Nephron (organoid): ENCODE measurements at regions not wholly inside any gene's neighbourhood (a gene's known extent, or its start where the extent isn't known, plus 50 kb on each side); places are given as distances from the start of the nearest gene placed in this dataset.

Source experiments
- H3K27ac Mint-ChIP-seq, 3 experiments: 2 replicates each; pipeline ENCODE4 v1.8.0; 2020; ENCODE audit warnings: mixed read lengths in 3 of 3, mild to moderate bottlenecking in 2 of 3, moderate library complexity in 1 of 3
- H3K27me3 Mint-ChIP-seq: 2 replicates; pipeline ENCODE4 v1.8.0; 2021; ENCODE audit warnings: low read depth, mild to moderate bottlenecking, moderate library complexity, mixed read lengths
- H3K36me3 Mint-ChIP-seq: 2 replicates; pipeline ENCODE4 v1.8.0; 2020; ENCODE audit warnings: low read depth, mixed read lengths
- H3K4me1 Mint-ChIP-seq: 2 replicates; pipeline ENCODE4 v1.8.0; 2020; ENCODE audit warnings: mixed read lengths
- H3K4me3 Mint-ChIP-seq, 3 experiments: 2 replicates each; pipeline ENCODE4 v1.8.0; 2020; ENCODE audit warnings: mild to moderate bottlenecking in 3 of 3, mixed read lengths in 3 of 3, moderate library complexity in 2 of 3
- H3K9me3 Mint-ChIP-seq: 2 replicates; pipeline ENCODE4 v1.8.0; 2020; ENCODE audit warnings: mixed read lengths
- TF ChIP-seq, protein P1 (sequence below), 3 experiments: fragments of 200-600 bp; sonication (generic); IDR thresholded peaks; one replicate each; pipeline ENCODE4 v1.5.0; 2021; ENCODE audit warnings: antibody characterized with exemption in 3 of 3; ENCODE audit not compliant: unreplicated experiment in 3 of 3

DNA sequence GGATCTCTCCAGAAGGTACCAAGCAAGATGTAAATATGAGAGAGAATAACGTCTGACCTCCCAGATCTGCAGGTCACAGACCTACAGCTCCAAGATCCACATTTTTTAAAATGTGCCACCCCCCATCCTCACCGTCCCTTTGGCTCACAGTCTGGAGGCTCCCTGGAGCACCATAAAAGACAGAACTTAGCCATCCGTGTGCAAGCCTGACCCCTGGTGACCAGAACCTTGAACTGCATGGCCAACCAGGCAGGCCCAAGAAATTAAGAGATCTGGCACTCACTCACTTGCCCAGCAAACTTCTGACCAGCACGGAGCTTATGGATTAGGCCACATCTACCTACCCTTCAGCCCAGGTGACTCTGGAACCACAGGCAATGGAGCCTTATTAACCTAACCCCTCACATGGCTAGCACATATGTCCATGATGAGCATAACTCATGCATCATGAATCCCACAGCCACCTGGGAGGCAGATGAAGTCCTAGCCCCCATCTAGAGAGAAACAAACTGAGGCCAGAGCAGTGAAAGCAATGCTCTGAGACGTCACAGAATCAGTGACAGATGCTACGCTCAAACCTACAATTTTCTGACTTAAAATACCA, 275.3 kb downstream of the UACA start:
- Mint-ChIP-seq H3K4me1 (peaks cover 18% of the 10 kb centered on the region), H3K4me3 (no peak overlapping the region), H3K36me3 (no peaks in the 10 kb centered on the region), H3K27ac (peak overlapping the region in 1 of 3 experiments; percentile 43), H3K27me3 (peaks cover 67% of the 10 kb centered on the region), H3K9me3 (peaks cover 2% of the 10 kb centered on the region)
- TF ChIP-seq, protein P1, sequence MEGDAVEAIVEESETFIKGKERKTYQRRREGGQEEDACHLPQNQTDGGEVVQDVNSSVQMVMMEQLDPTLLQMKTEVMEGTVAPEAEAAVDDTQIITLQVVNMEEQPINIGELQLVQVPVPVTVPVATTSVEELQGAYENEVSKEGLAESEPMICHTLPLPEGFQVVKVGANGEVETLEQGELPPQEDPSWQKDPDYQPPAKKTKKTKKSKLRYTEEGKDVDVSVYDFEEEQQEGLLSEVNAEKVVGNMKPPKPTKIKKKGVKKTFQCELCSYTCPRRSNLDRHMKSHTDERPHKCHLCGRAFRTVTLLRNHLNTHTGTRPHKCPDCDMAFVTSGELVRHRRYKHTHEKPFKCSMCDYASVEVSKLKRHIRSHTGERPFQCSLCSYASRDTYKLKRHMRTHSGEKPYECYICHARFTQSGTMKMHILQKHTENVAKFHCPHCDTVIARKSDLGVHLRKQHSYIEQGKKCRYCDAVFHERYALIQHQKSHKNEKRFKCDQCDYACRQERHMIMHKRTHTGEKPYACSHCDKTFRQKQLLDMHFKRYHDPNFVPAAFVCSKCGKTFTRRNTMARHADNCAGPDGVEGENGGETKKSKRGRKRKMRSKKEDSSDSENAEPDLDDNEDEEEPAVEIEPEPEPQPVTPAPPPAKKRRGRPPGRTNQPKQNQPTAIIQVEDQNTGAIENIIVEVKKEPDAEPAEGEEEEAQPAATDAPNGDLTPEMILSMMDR (IDR thresholded peaks at IDR 0.05; ENCODE audit: unreplicated experiment in 3 of 3), result peak; percentile 91 to 96 (median 94)

DNA sequence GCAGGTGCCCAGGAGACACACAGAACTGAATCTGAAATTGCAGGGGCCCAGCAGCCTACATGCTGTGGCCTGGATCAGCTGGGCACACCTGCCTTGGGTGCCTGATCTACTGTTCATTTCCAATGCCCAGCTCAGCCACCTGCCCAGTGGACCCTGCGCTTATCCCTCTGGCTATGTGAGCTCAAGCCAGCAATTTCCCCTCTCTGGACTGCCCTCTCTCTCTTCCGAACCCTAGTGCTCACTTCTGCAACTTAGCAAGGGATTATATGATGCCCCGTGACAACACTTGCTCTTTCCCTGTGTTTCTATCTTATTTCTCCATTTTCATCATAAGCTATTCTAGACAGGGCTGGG, 276.0 kb downstream of the UACA start:
- TF ChIP-seq, protein P1 (IDR thresholded peaks at IDR 0.05; ENCODE audit: unreplicated experiment in 3 of 3), result no peak
- peaks cover 2% of the 10 kb centered on the region for H3K9me3 Mint-ChIP-seq
- peaks cover 72% of the 10 kb centered on the region for H3K27me3 Mint-ChIP-seq
- no peak overlapping the region for H3K27ac Mint-ChIP-seq
- no peak overlapping the region for H3K4me3 Mint-ChIP-seq
- no peaks in the 10 kb centered on the region for H3K36me3 Mint-ChIP-seq
- peaks cover 17% of the 10 kb centered on the region for H3K4me1 Mint-ChIP-seq

DNA sequence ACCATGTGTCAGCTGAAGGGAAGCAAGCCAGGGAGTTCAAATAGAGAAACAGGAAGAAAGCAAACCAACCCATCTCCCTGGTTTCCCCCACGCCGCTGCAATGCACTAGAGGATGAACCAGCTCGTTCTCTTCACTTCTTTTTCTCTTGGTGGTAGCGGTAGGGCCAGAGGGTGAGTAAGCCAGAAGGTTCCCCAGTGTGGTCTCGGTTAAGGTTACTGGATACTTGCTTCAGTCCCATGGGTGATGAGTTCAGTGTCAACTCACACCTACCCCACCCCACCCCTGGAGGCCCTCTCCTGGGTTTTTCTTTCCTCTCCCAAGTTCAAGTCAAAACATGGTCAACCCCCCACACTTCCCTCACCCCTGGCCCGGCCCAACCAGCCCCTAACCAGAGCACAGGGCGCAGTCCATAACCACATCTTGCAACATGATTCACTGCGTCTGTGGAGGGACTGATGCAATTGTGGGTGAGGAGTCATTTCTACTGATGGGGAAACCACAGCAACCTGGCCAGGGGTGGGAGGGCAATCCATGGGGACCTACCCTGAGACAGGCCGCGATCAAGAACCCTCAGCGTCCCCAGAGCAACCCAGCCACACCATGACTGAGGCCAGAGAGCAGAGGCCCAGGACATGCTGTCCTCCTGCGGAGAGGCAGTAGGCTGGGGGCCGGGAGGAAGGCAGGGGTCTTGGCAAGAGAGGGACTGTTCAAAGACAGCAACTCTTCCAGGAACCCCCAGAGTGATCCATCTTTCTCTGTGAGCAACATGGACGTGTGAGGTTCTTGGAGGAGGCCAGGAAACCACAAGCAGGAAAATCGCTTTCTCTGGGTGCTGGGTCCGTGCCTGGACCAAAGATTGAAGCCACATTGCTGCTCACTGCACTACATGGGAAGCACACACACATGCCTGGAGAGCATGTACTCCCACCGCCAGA, 276.6 kb downstream of the UACA start:
- Mint-ChIP-seq H3K4me3 (no peak overlapping the region), H3K4me1 (peaks cover 11% of the 10 kb centered on the region), H3K9me3 (peaks cover 2% of the 10 kb centered on the region), H3K27ac (no peak overlapping the region), H3K27me3 (peaks cover 71% of the 10 kb centered on the region), H3K36me3 (no peaks in the 10 kb centered on the region)
- TF ChIP-seq, protein P1 (IDR thresholded peaks at IDR 0.05; ENCODE audit: unreplicated experiment in 3 of 3), result no peak

DNA sequence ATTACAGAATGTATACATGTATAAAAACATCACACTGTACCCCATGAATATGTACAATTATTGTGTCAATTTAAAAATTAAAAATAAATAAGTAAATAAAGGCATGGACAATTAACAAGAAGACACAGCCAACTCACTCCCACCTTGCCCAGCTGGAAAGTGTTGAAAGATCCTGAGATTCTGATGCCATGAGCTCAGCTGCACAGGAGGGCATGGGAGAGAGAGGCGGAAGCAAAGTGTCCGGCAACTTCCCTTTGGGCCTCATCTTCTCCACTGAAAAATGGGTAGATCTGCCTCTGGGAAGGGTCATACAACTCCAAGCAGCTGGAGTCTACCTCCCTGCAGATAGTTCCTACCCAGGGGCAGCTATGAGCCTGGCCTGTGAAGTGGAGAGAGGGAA, 277.3 kb downstream of the UACA start:
- Mint-ChIP-seq H3K27me3 (peaks cover 68% of the 10 kb centered on the region), H3K27ac (no peak overlapping the region), H3K4me1 (peaks cover 10% of the 10 kb centered on the region), H3K9me3 (peaks cover 2% of the 10 kb centered on the region), H3K4me3 (no peak overlapping the region), H3K36me3 (no peaks in the 10 kb centered on the region)
- TF ChIP-seq, protein P1 (IDR thresholded peaks at IDR 0.05; ENCODE audit: unreplicated experiment in 3 of 3), result no peak

DNA sequence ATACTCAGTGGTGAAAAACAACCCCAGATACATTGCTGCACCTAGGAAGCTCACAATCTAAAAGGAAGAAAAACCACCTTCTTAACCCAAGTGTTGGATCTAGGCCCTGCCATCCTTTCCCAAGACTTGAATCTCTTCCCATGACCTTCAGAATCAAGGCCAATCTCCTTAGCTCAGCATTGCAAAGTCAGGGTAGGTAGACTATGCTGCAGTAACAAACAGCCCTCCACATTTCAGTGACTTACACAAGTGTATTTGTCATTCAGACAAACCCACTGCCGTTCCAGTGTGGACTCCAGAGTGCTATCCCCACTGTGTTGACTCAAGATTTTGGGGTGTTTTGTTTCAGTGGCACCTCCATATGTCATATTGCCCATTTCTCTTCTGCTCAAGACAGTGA, 278.4 kb downstream of the UACA start:
- Mint-ChIP-seq H3K4me3 (no peak overlapping the region), H3K27ac (no peak overlapping the region), H3K9me3 (peaks cover 2% of the 10 kb centered on the region), H3K36me3 (no peaks in the 10 kb centered on the region), H3K27me3 (peaks cover 69% of the 10 kb centered on the region), H3K4me1 (peaks cover 10% of the 10 kb centered on the region)
- TF ChIP-seq, protein P1 (IDR thresholded peaks at IDR 0.05; ENCODE audit: unreplicated experiment in 3 of 3), result no peak
